Heart left ventricle (tissue), 16 donors: ENCODE measurements at regions not wholly inside any gene's neighbourhood (a gene's known extent, or its start where the extent isn't known, plus 50 kb on each side); places are given as distances from the start of the nearest gene placed in this dataset.
"Not testable (repeated sequence)": the region's sequence is repeated elsewhere in the genome, so short reads cannot be mapped to it uniquely, and the experiment has no call there.

Experiments
- ATAC-seq, 4 donors: fragments of 200-7000 bp; cut with Tn5 transposase; one replicate each; pipeline ENCODE4 v1.9.1; 2020 to 2022; ENCODE audit warnings: moderate library complexity in 4 of 4, mild to moderate bottlenecking in 3 of 4, moderate number of reproducible peaks in 1 of 4
- DNase-seq, 5 donors: peaks; one replicate each; pipeline ENCODE4 v3.0.0-alpha.2; 2020
- H3K27ac ChIP-seq, 12 donors: fragments of 200-600 bp; sonication (generic) in 4 of 12; one replicate each; pipeline versions ENCODE4 v1.5.0 to v1.8.0; 2016 to 2022; ENCODE audit warnings: mild to moderate bottlenecking in 2 of 12
- H3K27me3 ChIP-seq, 9 donors: fragments of 200-600 bp; sonication (generic) in 2 of 9; one replicate each; pipeline versions ENCODE4 v1.5.1 to v1.8.0; 2016 to 2022; ENCODE audit warnings: mild to moderate bottlenecking in 3 of 9
- H3K36me3 ChIP-seq, 9 donors: fragments of 200-600 bp; sonication (generic) in 2 of 9; one replicate each; pipeline versions ENCODE4 v1.5.0 to v1.8.0; 2018 to 2022; ENCODE audit warnings: mild to moderate bottlenecking in 2 of 9
- H3K4me1 ChIP-seq, 12 donors: fragments of 200-600 bp; sonication (generic) in 4 of 12; one replicate each; pipeline versions ENCODE4 v1.5.0 to v1.8.0; 2016 to 2022; ENCODE audit warnings: mild to moderate bottlenecking in 3 of 12
- H3K4me3 ChIP-seq, 12 donors: fragments of 200-600 bp; sonication (generic) in 4 of 12; one replicate each; pipeline versions ENCODE4 v1.5.0 to v1.8.0; 2017 to 2022; ENCODE audit warnings: mild to moderate bottlenecking in 9 of 12, moderate library complexity in 4 of 12
- H3K9me3 ChIP-seq, 12 donors: fragments of 200-600 bp; sonication (generic) in 4 of 12; one replicate each; pipeline versions ENCODE4 v1.5.0 to v1.8.0; 2016 to 2022; ENCODE audit warnings: mild to moderate bottlenecking in 1 of 12
- CTCF ChIP-seq, 12 donors: fragments of 200-600 bp; sonication (generic) in 4 of 12; IDR thresholded peaks; one replicate each; pipeline versions ENCODE4 v1.5.0 to v1.8.0; 2018 to 2022; ENCODE audit warnings: antibody characterized with exemption in 12 of 12, mild to moderate bottlenecking in 5 of 12
- POLR2A ChIP-seq, 2 donors: fragments of 450-650 bp; IDR thresholded peaks; one replicate each; pipeline ENCODE4 v1.6.1; 2017; ENCODE audit warnings: antibody characterized with exemption in 2 of 2, mild to moderate bottlenecking in 2 of 2, moderate library complexity in 2 of 2
- WGBS, 4 donors: extraction: QIAGEN DNeasy Blood & Tissue Kit in 2 of 4; methylation state at CpG; one replicate each; pipeline versions ENCODE4 v1.1.5 to v1.1.7; 2013 to 2018; 5-methylcytosine and 5-hydroxymethylcytosine counted together
- intact Hi-C, 10 donors: fragments of 100-400 bp; cut with DNase I; formaldehyde crosslinking; loops; one replicate each; pipeline versions ENCODE4 v1.11.1 to v1.14.2; 2022
- donor health status: ischemic (EF 13 %, LVEDD 7.1; RV severe dilation, severe dysfunction).
- donor health status: healthy with polysubstance abuse.
- donor health status: DM: no; HTN: yes; CAD: no.
- donor health status: DM: no; HTN: no; CAD: no.
- donor health status: ischemic (EF 25% LVEDD 6.9; RV normal size, moderate dysfunction).
- donor health status: ischemic (EF 25% LVEDD 5.7; RV mildly dilated, moderate dysfunction).
- donor health status: healthy.
- donor health status: DM: yes; HTN: yes; CAD: no.
- donor health status: ischemic (EF 35%, LVEDD 5.7; RV mildly dilated, moderate dysfunction).
- donor health status: nonischemic (EF 11% LVEDD 7.7; RV severe dilation, severe dysfunction).
- donor health status: DM: yes; HTN: yes; CAD: no.
- donor health status: PGD.
- donor health status: ischemic (EF 29% LVEDD 5.4; RV normal size, mild dysfunction).
- donor health status: nonischemic (EF 23%, LVEDD 6.1; RV moderate dilation, normal function).

GRCh38 chr13:37475966-37476365 is 122.6 kb downstream of the POSTN start:
- H3K27me3 ChIP-seq = no peaks in the 10 kb centered on the region
- TF ChIP-seq POLR2A (IDR thresholded peaks at IDR 0.05) (no peak), CTCF (IDR thresholded peaks at IDR 0.05) (no peak)
- WGBS, 4 donors = 72 to 86% (median 82%) methylated on average over 1 of the region's 1 CpG
- peaks cover 0 to 4% (median 0%) of the 10 kb centered on the region in 12 donors for H3K4me1 ChIP-seq
- no peaks in the 10 kb centered on the region for H3K9me3 ChIP-seq
- no peak for DNase-seq
- H3K4me3 ChIP-seq = no peak overlapping the region
- no peak for ATAC-seq
- no peak overlapping the region for H3K27ac ChIP-seq
- intact Hi-C loops = no loop called here
- no peaks in the 10 kb centered on the region for H3K36me3 ChIP-seq

- Histone ChIP-seq H3K4me1 (no peaks in the 10 kb centered on the region), H3K4me3 (no peak overlapping the region), H3K9me3 (peaks cover 0 to 2% (median 0%) of the 10 kb centered on the region in 12 donors), H3K27ac (no peak overlapping the region), H3K27me3 (no peaks in the 10 kb centered on the region), H3K36me3 (no peaks in the 10 kb centered on the region)
- DNase-seq = no peak
- 40 to 77% (median 69%) methylated on average over 2 of the region's 2 CpGs for WGBS, 4 donors
- no peak for ATAC-seq
- intact Hi-C loops = no loop called here
- TF ChIP-seq CTCF (IDR thresholded peaks at IDR 0.05) (no peak), POLR2A (IDR thresholded peaks at IDR 0.05) (no peak)
Measured at GRCh38 chr13:37475151-37475550, 123.4 kb downstream of the POSTN start.

GRCh38 chr13:37473035-37473434 is 125.5 kb downstream of the POSTN start:
- intact Hi-C loops = no loop called here

GRCh38 chr13:37472266-37472665 is 126.3 kb downstream of the POSTN start:
- H3K27me3 ChIP-seq, H3K27ac ChIP-seq, DNase-seq, ATAC-seq, H3K36me3 ChIP-seq, H3K4me3 ChIP-seq, H3K4me1 ChIP-seq, intact Hi-C loops, H3K9me3 ChIP-seq: not testable (repeated sequence)
- 90 to 97% (median 96%) methylated on average over 3 to 4 of the region's 4 CpGs for WGBS, 4 donors

More at GRCh38 chr13:37473035-37473434, 125.5 kb downstream of the POSTN start:
- 83 to 92% (median 85%) methylated on average over 5 of the region's 5 CpGs for WGBS, 4 donors
- Histone ChIP-seq H3K27me3 (no peaks in the 10 kb centered on the region), H3K9me3 (peaks cover 0 to 2% (median 0%) of the 10 kb centered on the region in 12 donors), H3K27ac (no peak overlapping the region), H3K4me1 (no peaks in the 10 kb centered on the region), H3K4me3 (no peak overlapping the region), H3K36me3 (no peaks in the 10 kb centered on the region)
- TF ChIP-seq POLR2A (IDR thresholded peaks at IDR 0.05) (no peak), CTCF (IDR thresholded peaks at IDR 0.05) (no peak)
- no peak for ATAC-seq
- DNase-seq = no peak

GRCh38 chr13:37460166-37460565 is 138.4 kb downstream of the POSTN start:
- no peak for DNase-seq
- H3K27ac ChIP-seq = no peak overlapping the region
- intact Hi-C loops = no loop called here
- no peaks in the 10 kb centered on the region for H3K4me1 ChIP-seq
- no peaks in the 10 kb centered on the region for H3K9me3 ChIP-seq
- TF ChIP-seq POLR2A (IDR thresholded peaks at IDR 0.05) (no peak), CTCF (IDR thresholded peaks at IDR 0.05) (no peak)
- no peaks in the 10 kb centered on the region for H3K27me3 ChIP-seq
- H3K4me3 ChIP-seq = no peak overlapping the region
- no peak for ATAC-seq
- no peaks in the 10 kb centered on the region for H3K36me3 ChIP-seq
